Activated T-cell treated with anti-CD3 and anti-CD28 coated beads, Interleukin-2, amount 50 U/mL, for 72 hours (primary cell): ENCODE measurements at regions not wholly inside any gene's neighbourhood (a gene's known extent, or its start where the extent isn't known, plus 50 kb on each side); places are given as distances from the start of the nearest gene placed in this dataset.
A peak's percentile ranks its signal among the peaks of the same experiment; 100 is the strongest.

Source experiments
- ATAC-seq, 2 donors: fragments of 150-1000 bp; cut with Tn5 transposase; replicated peaks in 1 of 2; 2 replicates each; pipeline ENCODE4 v1.10.0; 2021; ENCODE audit warnings: moderate library complexity in 2 of 2, mild to moderate bottlenecking in 1 of 2
- DNase-seq, 2 donors: peaks; one replicate each; pipeline ENCODE4 v3.0.0; 2021 to 2022; ENCODE audit warnings: mixed read lengths in 1 of 2
- H3K27ac Mint-ChIP-seq: one replicate; pipeline ENCODE4 v1.8.0; 2022; ENCODE audit warnings: mild to moderate bottlenecking, moderate library complexity, mixed read lengths
- H3K27me3 Mint-ChIP-seq: one replicate; pipeline ENCODE4 v1.8.0; 2022; ENCODE audit warnings: low read depth, mixed read lengths
- H3K36me3 Mint-ChIP-seq, 2 donors: one replicate each; pipeline ENCODE4 v1.8.0; 2022; ENCODE audit warnings: mixed read lengths in 2 of 2, mild to moderate bottlenecking in 1 of 2; ENCODE audit not compliant: insufficient read depth in 2 of 2
- H3K4me1 Mint-ChIP-seq: one replicate; pipeline ENCODE4 v1.8.0; 2022; ENCODE audit warnings: low read depth, mixed read lengths
- H3K4me3 Mint-ChIP-seq, 2 donors: one replicate each; pipeline ENCODE4 v1.8.0; 2022; ENCODE audit warnings: mild to moderate bottlenecking in 2 of 2, mixed read lengths in 2 of 2, moderate library complexity in 2 of 2
- H3K9me3 Mint-ChIP-seq, 2 donors: one replicate each; pipeline ENCODE4 v1.8.0; 2022; ENCODE audit warnings: mixed read lengths in 2 of 2

DNA sequence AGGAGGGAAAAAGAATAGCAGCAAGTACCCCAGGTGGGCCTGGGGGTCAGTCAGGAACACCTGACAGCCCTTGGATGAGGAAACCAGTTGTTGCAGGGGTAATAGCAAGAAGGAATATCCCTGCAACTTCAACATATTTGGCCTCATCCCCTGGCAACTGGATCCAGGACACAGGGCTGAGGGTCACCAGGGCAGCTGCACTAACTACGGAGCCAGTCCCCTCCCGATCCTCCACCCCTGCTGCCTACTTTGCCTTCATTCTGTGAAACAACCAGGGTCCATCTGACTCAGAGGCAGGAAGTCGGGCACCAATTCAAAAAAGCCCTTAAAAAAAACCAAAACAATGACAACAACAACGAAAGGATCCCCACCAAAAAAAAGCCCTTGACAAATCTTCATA, 52.9 kb downstream of the FRMPD3 start:
- Mint-ChIP-seq H3K4me1 (peaks cover 5% of the 10 kb centered on the region), H3K27ac (no peak overlapping the region), H3K36me3 (no peaks in the 10 kb centered on the region), H3K27me3 (peaks cover 62% of the 10 kb centered on the region), H3K9me3 (no peaks in the 10 kb centered on the region), H3K4me3 (no peak overlapping the region)
- no peak for ATAC-seq
- DNase-seq = no peak

DNA sequence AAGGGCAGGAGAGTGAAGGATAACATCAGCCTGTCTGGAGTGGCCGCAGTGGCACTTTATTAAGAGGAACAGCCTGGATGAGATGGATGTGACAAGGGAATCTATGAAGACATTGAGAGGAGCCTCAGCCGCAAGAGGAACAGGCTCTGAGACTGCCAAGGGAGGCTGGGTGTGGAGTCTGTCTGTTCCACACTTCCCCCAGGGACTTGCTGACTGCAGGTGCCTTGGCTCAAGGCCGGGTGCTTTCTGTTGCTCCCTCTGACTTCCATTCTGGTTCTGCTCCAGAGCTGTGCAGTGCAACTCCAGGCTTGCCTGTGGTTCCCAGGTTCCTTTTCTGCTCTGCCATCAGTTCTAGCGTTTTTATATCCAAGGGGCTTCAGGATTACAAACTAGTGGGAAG, 54.6 kb downstream of the FRMPD3 start:
- DNase-seq (no peak), ATAC-seq (no peak)
- Mint-ChIP-seq H3K9me3 (no peaks in the 10 kb centered on the region), H3K27me3 (peaks cover 63% of the 10 kb centered on the region), H3K27ac (no peak overlapping the region), H3K36me3 (no peaks in the 10 kb centered on the region), H3K4me1 (peaks cover 5% of the 10 kb centered on the region), H3K4me3 (no peak overlapping the region)

DNA sequence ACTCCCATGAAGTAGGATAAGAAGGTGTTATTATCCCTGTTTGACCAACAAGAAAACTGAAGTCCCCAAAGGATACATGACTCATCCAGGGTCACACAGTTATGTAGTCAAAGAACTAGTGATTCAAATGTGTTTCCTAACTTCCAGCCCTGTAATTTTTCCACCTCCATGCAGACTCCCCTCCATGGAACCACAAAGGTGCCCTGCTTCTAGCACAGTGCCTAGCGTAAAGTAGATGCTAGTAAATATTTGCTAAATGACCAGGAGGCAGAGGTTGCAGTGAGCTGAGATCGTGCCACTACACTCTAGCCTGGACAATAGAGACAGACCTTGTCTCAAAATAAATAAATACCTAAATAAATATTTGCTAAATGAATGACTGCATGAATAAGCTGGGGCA, 55.8 kb downstream of the FRMPD3 start:
- Mint-ChIP-seq H3K4me3 (no peak overlapping the region), H3K4me1 (peaks cover 5% of the 10 kb centered on the region), H3K36me3 (no peaks in the 10 kb centered on the region), H3K27me3 (peaks cover 71% of the 10 kb centered on the region), H3K9me3 (no peaks in the 10 kb centered on the region), H3K27ac (no peak overlapping the region)
- DNase-seq = no peak
- ATAC-seq = no peak

GRCh38 chrX:107506596-107507031, 57.2 kb downstream of the FRMPD3 start:
- peak overlapping the region; percentile 62 to 64 for H3K4me3 Mint-ChIP-seq
- DNase-seq (no peak), ATAC-seq (peak; percentile 13 to 15)
- peaks cover 71% of the 10 kb centered on the region for H3K27me3 Mint-ChIP-seq
- no peaks in the 10 kb centered on the region for H3K36me3 Mint-ChIP-seq
- H3K27ac Mint-ChIP-seq = no peak overlapping the region
- H3K9me3 Mint-ChIP-seq = no peaks in the 10 kb centered on the region
- H3K4me1 Mint-ChIP-seq = peaks cover 5% of the 10 kb centered on the region

DNA sequence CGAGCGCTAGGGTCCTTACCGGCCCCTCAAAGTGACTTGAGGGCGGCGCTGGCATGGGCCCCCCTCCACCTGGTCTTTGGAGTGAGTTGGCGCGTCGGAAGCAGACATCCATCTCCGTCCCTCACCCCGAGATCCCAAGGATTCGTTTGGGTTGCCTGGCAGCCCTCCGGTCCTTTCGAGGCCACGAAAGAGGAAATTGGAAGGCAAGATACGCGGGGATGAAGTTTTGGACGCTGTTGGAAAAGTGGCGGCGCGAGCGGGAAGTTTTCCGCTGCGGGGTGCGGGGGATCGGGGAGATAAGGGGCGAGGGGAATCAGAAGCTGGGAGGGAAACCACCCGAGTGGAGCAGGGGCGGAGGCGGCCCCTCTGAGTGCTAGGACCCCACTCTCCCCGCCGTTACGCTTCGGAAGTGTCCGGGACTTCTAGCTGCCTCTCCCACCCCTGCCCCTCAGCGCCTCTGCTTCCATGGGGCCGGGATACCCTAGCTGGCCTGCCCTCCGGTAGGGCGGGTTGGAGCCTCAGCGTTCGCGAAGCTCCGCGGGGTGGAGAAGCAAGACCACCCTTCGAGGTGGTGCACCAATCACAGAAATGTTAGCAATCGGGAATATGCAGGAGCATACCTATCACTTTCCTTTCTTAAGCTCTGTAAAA, 57.8 kb downstream of the FRMPD3 start:
- Mint-ChIP-seq H3K27ac (no peak overlapping the region), H3K36me3 (no peaks in the 10 kb centered on the region), H3K27me3 (peaks cover 71% of the 10 kb centered on the region), H3K9me3 (no peaks in the 10 kb centered on the region), H3K4me3 (peak overlapping the region; percentile 62 to 64), H3K4me1 (peaks cover 5% of the 10 kb centered on the region)
- DNase-seq = no peak
- no peak for ATAC-seq

GRCh38 chrX:107507744-107508117, 58.3 kb downstream of the FRMPD3 start:
- H3K4me3 Mint-ChIP-seq = peak overlapping the region in 1 of 2 donors; percentile 12
- peaks cover 66% of the 10 kb centered on the region for H3K27me3 Mint-ChIP-seq
- DNase-seq = no peak
- no peak overlapping the region for H3K27ac Mint-ChIP-seq
- no peak for ATAC-seq
- H3K9me3 Mint-ChIP-seq = no peaks in the 10 kb centered on the region
- H3K4me1 Mint-ChIP-seq = peaks cover 5% of the 10 kb centered on the region
- H3K36me3 Mint-ChIP-seq = no peaks in the 10 kb centered on the region

DNA sequence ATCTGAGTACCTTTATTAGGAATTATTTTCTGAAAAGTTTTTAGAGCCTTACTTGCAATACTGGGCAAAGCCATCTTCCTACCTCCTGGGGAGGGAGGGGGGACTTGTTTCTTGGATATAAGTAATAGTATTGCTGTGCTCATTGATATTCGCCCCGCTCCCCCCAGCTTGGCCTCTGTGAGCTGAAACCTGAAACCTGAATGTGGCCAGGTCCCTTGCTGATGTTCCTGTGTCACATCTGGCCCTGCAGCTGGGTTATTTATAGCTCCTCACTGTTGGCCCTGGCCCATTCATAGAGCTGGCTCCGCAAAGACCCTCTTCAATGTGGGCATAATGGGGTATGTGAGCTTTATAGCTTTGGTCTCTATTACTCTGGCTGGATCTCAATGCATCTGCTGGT, 59.5 kb downstream of the FRMPD3 start:
- peaks cover 70% of the 10 kb centered on the region for H3K27me3 Mint-ChIP-seq

DNA sequence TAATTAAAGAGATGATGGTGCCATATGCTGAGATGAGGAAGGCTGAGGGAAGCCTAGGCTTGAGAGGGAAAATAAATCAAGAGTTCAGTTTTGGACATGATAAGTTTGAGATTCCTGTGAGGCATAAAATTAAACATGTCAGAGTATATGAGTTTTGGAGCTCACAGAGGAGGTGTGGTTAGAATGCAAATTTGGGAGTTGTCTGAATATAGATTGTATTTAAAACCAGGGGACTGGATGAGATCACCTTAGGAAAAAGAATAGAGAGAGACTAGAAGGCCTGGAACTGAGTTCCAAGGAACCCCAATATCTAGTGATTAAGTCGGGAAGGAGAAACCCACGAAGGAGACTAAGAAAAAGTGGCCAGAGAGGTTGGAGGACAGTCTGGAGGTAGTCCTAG, 65.5 kb downstream of the FRMPD3 start:
- no peak for DNase-seq
- no peak overlapping the region for H3K4me3 Mint-ChIP-seq
- H3K9me3 Mint-ChIP-seq = no peaks in the 10 kb centered on the region
- no peak overlapping the region for H3K27ac Mint-ChIP-seq
- peaks cover 58% of the 10 kb centered on the region for H3K27me3 Mint-ChIP-seq
- ATAC-seq = no peak
- no peaks in the 10 kb centered on the region for H3K36me3 Mint-ChIP-seq
- H3K4me1 Mint-ChIP-seq = no peaks in the 10 kb centered on the region

More for the DNA sequence above, 59.5 kb downstream of the FRMPD3 start:
- Mint-ChIP-seq H3K4me1 (peaks cover 5% of the 10 kb centered on the region), H3K36me3 (no peaks in the 10 kb centered on the region), H3K27ac (no peak overlapping the region), H3K9me3 (no peaks in the 10 kb centered on the region), H3K4me3 (no peak overlapping the region)
- ATAC-seq = no peak
- DNase-seq = no peak

GRCh38 chrX:107521877-107522586, 72.6 kb downstream of the FRMPD3 start:
- Mint-ChIP-seq H3K4me1 (no peaks in the 10 kb centered on the region), H3K9me3 (no peaks in the 10 kb centered on the region), H3K4me3 (no peak overlapping the region), H3K27me3 (peaks cover 45% of the 10 kb centered on the region), H3K36me3 (no peaks in the 10 kb centered on the region), H3K27ac (no peak overlapping the region)
- ATAC-seq = no peak
- DNase-seq = no peak

DNA sequence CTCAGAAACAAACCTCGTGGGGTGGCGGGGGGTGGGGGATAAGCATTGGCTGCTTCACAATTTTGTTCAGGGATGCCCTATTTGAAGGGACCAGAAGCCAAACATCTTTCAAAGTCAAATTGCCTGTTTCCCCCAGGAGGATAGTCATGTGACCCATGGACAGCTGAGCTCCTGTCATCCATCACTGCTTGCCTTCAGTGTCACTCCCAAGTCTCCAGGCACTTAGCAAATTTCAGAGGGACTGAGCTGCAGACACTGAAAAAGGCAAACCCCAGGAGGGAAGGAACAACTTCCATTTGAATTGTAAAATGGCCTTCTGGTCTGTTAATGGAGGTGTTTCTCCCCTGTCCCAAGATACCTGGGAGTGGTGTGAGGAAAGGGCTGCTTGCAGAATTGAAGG, 73.4 kb downstream of the FRMPD3 start:
- no peak for DNase-seq
- no peaks in the 10 kb centered on the region for H3K36me3 Mint-ChIP-seq
- peaks cover 43% of the 10 kb centered on the region for H3K27me3 Mint-ChIP-seq
- H3K4me1 Mint-ChIP-seq = no peaks in the 10 kb centered on the region
- no peak for ATAC-seq
- H3K27ac Mint-ChIP-seq = no peak overlapping the region
- no peak overlapping the region for H3K4me3 Mint-ChIP-seq
- H3K9me3 Mint-ChIP-seq = no peaks in the 10 kb centered on the region

- Mint-ChIP-seq H3K27ac (no peak overlapping the region), H3K27me3 (peaks cover 47% of the 10 kb centered on the region), H3K9me3 (no peaks in the 10 kb centered on the region), H3K4me1 (no peaks in the 10 kb centered on the region), H3K4me3 (no peak overlapping the region), H3K36me3 (no peaks in the 10 kb centered on the region)
- ATAC-seq (no peak), DNase-seq (no peak)
Observed at GRCh38 chrX:107526141-107526540, 76.7 kb downstream of the FRMPD3 start.

- H3K27me3 Mint-ChIP-seq = peaks cover 71% of the 10 kb centered on the region
- DNase-seq = no peak
- no peaks in the 10 kb centered on the region for H3K36me3 Mint-ChIP-seq
- no peak overlapping the region for H3K27ac Mint-ChIP-seq
- H3K4me1 Mint-ChIP-seq = no peaks in the 10 kb centered on the region
- H3K9me3 Mint-ChIP-seq = no peaks in the 10 kb centered on the region
- H3K4me3 Mint-ChIP-seq = no peak overlapping the region
- ATAC-seq = no peak
Observed at GRCh38 chrX:107530141-107530540, 80.7 kb downstream of the FRMPD3 start.

- no peak overlapping the region for H3K27ac Mint-ChIP-seq
- DNase-seq (peak; percentile 46 to 48), ATAC-seq (peak; percentile 58 to 66)
- H3K4me3 Mint-ChIP-seq = no peak overlapping the region
- no peaks in the 10 kb centered on the region for H3K9me3 Mint-ChIP-seq
- H3K4me1 Mint-ChIP-seq = no peaks in the 10 kb centered on the region
- no peaks in the 10 kb centered on the region for H3K36me3 Mint-ChIP-seq
- peaks cover 40% of the 10 kb centered on the region for H3K27me3 Mint-ChIP-seq
Observed at GRCh38 chrX:107537815-107538214, 88.4 kb downstream of the FRMPD3 start.

DNA sequence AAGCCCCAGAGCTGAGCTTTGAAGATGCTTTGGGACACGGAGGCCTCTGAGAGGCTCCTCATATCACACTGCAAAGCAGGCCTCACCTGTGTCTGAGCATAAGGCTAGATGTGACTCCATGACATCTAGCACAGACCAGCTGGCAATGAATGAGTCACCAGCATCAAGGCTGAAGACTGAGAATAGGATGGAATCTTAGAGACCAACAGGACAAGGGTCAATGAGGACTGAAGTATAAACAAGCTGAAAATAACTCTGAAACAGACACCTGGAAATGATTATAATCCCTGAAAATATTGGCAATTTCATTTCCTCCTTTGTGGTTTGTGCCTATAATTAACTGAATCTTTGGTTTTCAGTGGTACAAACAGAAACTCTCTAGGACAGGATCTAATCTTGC, 87.1 kb upstream of the PRPS1 start:
- peaks cover 19% of the 10 kb centered on the region for H3K27me3 Mint-ChIP-seq
- no peak overlapping the region for H3K4me3 Mint-ChIP-seq
- ATAC-seq = no peak
- no peak for DNase-seq
- no peak overlapping the region for H3K27ac Mint-ChIP-seq
- no peaks in the 10 kb centered on the region for H3K4me1 Mint-ChIP-seq
- no peaks in the 10 kb centered on the region for H3K36me3 Mint-ChIP-seq
- no peaks in the 10 kb centered on the region for H3K9me3 Mint-ChIP-seq
